GM23338 (cell line): ENCODE measurements at regions not wholly inside any gene's neighbourhood (a gene's known extent, or its start where the extent isn't known, plus 50 kb on each side); places are given as distances from the start of the nearest gene placed in this dataset.

ENCODE experiments used
- ATAC-seq: fragments of 200-7000 bp; cut with Tn5 transposase; 3 replicates; pipeline ENCODE4 v1.9.1; 2020
- DNase-seq: peaks from one replicate; pipeline ENCODE4 v3.0.0-alpha.2; 2015; ENCODE audit warnings: low spot score
- H2AFZ ChIP-seq: fragments of 200-600 bp; sonication (generic); 2 replicates; pipeline ENCODE4 v1.8.0; 2016; ENCODE audit warnings: antibody characterized with exemption, mild to moderate bottlenecking, moderate library complexity
- H3F3A ChIP-seq: fragments of 200-600 bp; sonication (generic); replicated peaks from 2 replicates; pipeline ENCODE4 v1.8.0; 2017; ENCODE audit warnings: antibody characterized with exemption, mixed run types, low read depth
- H3K27ac ChIP-seq: fragments of 200-600 bp; sonication (generic); 2 replicates; pipeline ENCODE4 v1.6.1; 2016; ENCODE audit warnings: low read depth
- H3K27me3 ChIP-seq: fragments of 200-600 bp; sonication (generic); 2 replicates; pipeline ENCODE4 v1.8.0; 2016; ENCODE audit warnings: mild to moderate bottlenecking, mixed run types, moderate library complexity; ENCODE audit not compliant: insufficient read depth
- H3K36me3 ChIP-seq: fragments of 200-600 bp; sonication (generic); 2 replicates; pipeline ENCODE4 v1.8.0; 2016; ENCODE audit warnings: mild to moderate bottlenecking; ENCODE audit not compliant: insufficient read depth
- H3K4me1 ChIP-seq: fragments of 200-600 bp; sonication (generic); 2 replicates; pipeline ENCODE4 v1.8.0; 2016; ENCODE audit warnings: mild to moderate bottlenecking, moderate library complexity; ENCODE audit not compliant: insufficient read depth
- H3K4me2 ChIP-seq: fragments of 200-600 bp; sonication (generic); 2 replicates; pipeline ENCODE4 v1.7.1; 2017; ENCODE audit warnings: mixed run types
- H3K4me3 ChIP-seq: fragments of 200-600 bp; sonication (generic); 2 replicates; pipeline ENCODE4 v1.6.1; 2016; ENCODE audit warnings: mixed run types
- H3K79me2 ChIP-seq: fragments of 200-600 bp; sonication (generic); replicated peaks from 2 replicates; pipeline ENCODE4 v1.8.0; 2017; ENCODE audit warnings: mild to moderate bottlenecking; ENCODE audit not compliant: insufficient read depth
- H3K9me2 ChIP-seq: fragments of 200-600 bp; sonication (generic); 2 replicates; pipeline ENCODE4 v1.8.0; 2017; ENCODE audit not compliant: insufficient read depth
- H4K20me1 ChIP-seq: fragments of 200-600 bp; sonication (generic); replicated peaks from 2 replicates; pipeline ENCODE4 v1.8.0; 2017; ENCODE audit warnings: mild to moderate bottlenecking; ENCODE audit not compliant: insufficient read depth
- H3K27ac Mint-ChIP-seq: 2 replicates; pipeline ENCODE4 v1.8.0; 2020; ENCODE audit warnings: inconsistent platforms, mild to moderate bottlenecking, moderate library complexity, mixed read lengths
- H3K27me3 Mint-ChIP-seq: 3 replicates; pipeline ENCODE4 v1.8.0; 2022; ENCODE audit warnings: low read depth, mild to moderate bottlenecking, moderate library complexity, mixed read lengths, inconsistent platforms; ENCODE audit not compliant: insufficient read depth, poor library complexity
- H3K36me3 Mint-ChIP-seq: 3 replicates; pipeline ENCODE4 v1.8.0; 2021; ENCODE audit warnings: low read depth, mild to moderate bottlenecking, inconsistent platforms, moderate library complexity, mixed read lengths
- H3K4me1 Mint-ChIP-seq: 3 replicates; pipeline ENCODE4 v1.8.0; 2020; ENCODE audit warnings: mild to moderate bottlenecking, inconsistent platforms, mixed read lengths
- H3K4me3 Mint-ChIP-seq: 3 replicates; pipeline ENCODE4 v1.8.0; 2021; ENCODE audit warnings: moderate library complexity, mild to moderate bottlenecking, inconsistent platforms, mixed read lengths
- H3K9me3 Mint-ChIP-seq: 3 replicates; pipeline ENCODE4 v1.8.0; 2020; ENCODE audit warnings: moderate library complexity, mild to moderate bottlenecking, inconsistent platforms, mixed read lengths
- CREB1 ChIP-seq: fragments of 250-450 bp; sonication (Bioruptor Pico); IDR thresholded peaks from 2 replicates; pipeline ENCODE4 v1.5.0; 2020; ENCODE audit warnings: low read depth, mild to moderate bottlenecking, moderate library complexity
- EZH2 ChIP-seq: fragments of 200-600 bp; sonication (generic); IDR thresholded peaks from one replicate; pipeline ENCODE4 v1.8.0; 2017; ENCODE audit warnings: antibody characterized with exemption, mild to moderate bottlenecking, low read depth; ENCODE audit not compliant: unreplicated experiment
- EZH2phosphoT487 ChIP-seq: fragments of 200-600 bp; sonication (generic); IDR thresholded peaks from one replicate; pipeline ENCODE4 v1.8.1; 2018; ENCODE audit warnings: antibody characterized with exemption; ENCODE audit not compliant: unreplicated experiment
- JUNB ChIP-seq: IDR thresholded peaks from one replicate; pipeline ENCODE4 v1.6.1; 2016; ENCODE audit warnings: antibody characterized with exemption; ENCODE audit not compliant: unreplicated experiment
- NANOG ChIP-seq: IDR thresholded peaks from 2 replicates; pipeline ENCODE4 v1.6.1; 2016; ENCODE audit warnings: antibody characterized with exemption, borderline replicate concordance
- POLR2AphosphoS5 ChIP-seq: IDR thresholded peaks from 2 replicates; pipeline ENCODE4 v1.6.1; 2016; ENCODE audit warnings: antibody characterized with exemption, low read depth
- REST ChIP-seq: IDR thresholded peaks from one replicate; pipeline ENCODE4 v1.6.1; 2018; ENCODE audit warnings: antibody characterized with exemption; ENCODE audit not compliant: unreplicated experiment
- STAT1 ChIP-seq: IDR thresholded peaks from one replicate; pipeline ENCODE4 v1.6.1; 2016; ENCODE audit warnings: antibody characterized with exemption; ENCODE audit not compliant: unreplicated experiment
- ZNF114 ChIP-seq: fragments of 250-450 bp; sonication (Bioruptor Pico); IDR thresholded peaks from 2 replicates; pipeline ENCODE4 v1.5.0; 2020; ENCODE audit warnings: mild to moderate bottlenecking, moderate library complexity
- ZNF331 ChIP-seq: fragments of 250-450 bp; sonication (Bioruptor Pico); IDR thresholded peaks from 2 replicates; pipeline ENCODE4 v1.5.0; 2020; ENCODE audit warnings: low read depth, mild to moderate bottlenecking, moderate library complexity
- TF ChIP-seq, protein P1 (sequence below): IDR thresholded peaks from 2 replicates; pipeline ENCODE4 v1.6.1; 2016; ENCODE audit warnings: antibody characterized with exemption
- TF ChIP-seq, protein P2 (sequence below), 2 experiments: fragments of 200-600 bp in 1 of 2; sonication (generic) in 1 of 2; conservative IDR thresholded peaks; 2 replicates each; pipeline versions ENCODE4 v1.5.1 to v1.6.1; 2016 to 2017; ENCODE audit warnings: antibody characterized with exemption in 2 of 2, low read depth in 2 of 2, mild to moderate bottlenecking in 2 of 2, moderate library complexity in 1 of 2
- TF ChIP-seq, protein P3 (sequence below): fragments of 250-450 bp; sonication (Bioruptor Pico); IDR thresholded peaks from 2 replicates; pipeline ENCODE4 v1.5.0; 2020; ENCODE audit warnings: mild to moderate bottlenecking, moderate library complexity

GRCh38 chr2:41729800-41730364 lies 317.9 kb upstream of the PKDCC start:
- H3K4me1 Mint-ChIP-seq = peaks cover 12% of the 10 kb centered on the region; the same call in 2 of the 3 replicates
- no peaks in the 10 kb centered on the region for H3K27me3 Mint-ChIP-seq
- no peak overlapping the region for H3K4me3 ChIP-seq

More at GRCh38 chr2:41729800-41730364, 317.9 kb upstream of the PKDCC start:
- peak; percentile 61 for ATAC-seq
- Mint-ChIP-seq H3K27ac (no peak overlapping the region), H3K4me3 (no peak overlapping the region), H3K36me3 (no peaks in the 10 kb centered on the region), H3K9me3 (no peaks in the 10 kb centered on the region)
- peaks cover 10% of the 10 kb centered on the region for H3K9me2 ChIP-seq
- no peaks in the 10 kb centered on the region for H3F3A ChIP-seq
- no peaks in the 10 kb centered on the region for H3K36me3 ChIP-seq
- H4K20me1 ChIP-seq = no peaks in the 10 kb centered on the region
- H3K27ac ChIP-seq = no peak overlapping the region
- peak; percentile 28 for DNase-seq
- peaks cover 14% of the 10 kb centered on the region; the same call in 1 of the 2 replicates for H3K4me1 ChIP-seq
- 0 out of 2 replicates have a peak overlapping the region, but pooled peaks have one; percentile 18 for H2AFZ ChIP-seq
- H3K79me2 ChIP-seq = no peaks in the 10 kb centered on the region
- TF ChIP-seq, protein P1, sequence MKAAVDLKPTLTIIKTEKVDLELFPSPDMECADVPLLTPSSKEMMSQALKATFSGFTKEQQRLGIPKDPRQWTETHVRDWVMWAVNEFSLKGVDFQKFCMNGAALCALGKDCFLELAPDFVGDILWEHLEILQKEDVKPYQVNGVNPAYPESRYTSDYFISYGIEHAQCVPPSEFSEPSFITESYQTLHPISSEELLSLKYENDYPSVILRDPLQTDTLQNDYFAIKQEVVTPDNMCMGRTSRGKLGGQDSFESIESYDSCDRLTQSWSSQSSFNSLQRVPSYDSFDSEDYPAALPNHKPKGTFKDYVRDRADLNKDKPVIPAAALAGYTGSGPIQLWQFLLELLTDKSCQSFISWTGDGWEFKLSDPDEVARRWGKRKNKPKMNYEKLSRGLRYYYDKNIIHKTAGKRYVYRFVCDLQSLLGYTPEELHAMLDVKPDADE = no peak
- no peak for TF ChIP-seq CREB1 (CRISPR knock-in tag)
- TF ChIP-seq, protein P2, sequence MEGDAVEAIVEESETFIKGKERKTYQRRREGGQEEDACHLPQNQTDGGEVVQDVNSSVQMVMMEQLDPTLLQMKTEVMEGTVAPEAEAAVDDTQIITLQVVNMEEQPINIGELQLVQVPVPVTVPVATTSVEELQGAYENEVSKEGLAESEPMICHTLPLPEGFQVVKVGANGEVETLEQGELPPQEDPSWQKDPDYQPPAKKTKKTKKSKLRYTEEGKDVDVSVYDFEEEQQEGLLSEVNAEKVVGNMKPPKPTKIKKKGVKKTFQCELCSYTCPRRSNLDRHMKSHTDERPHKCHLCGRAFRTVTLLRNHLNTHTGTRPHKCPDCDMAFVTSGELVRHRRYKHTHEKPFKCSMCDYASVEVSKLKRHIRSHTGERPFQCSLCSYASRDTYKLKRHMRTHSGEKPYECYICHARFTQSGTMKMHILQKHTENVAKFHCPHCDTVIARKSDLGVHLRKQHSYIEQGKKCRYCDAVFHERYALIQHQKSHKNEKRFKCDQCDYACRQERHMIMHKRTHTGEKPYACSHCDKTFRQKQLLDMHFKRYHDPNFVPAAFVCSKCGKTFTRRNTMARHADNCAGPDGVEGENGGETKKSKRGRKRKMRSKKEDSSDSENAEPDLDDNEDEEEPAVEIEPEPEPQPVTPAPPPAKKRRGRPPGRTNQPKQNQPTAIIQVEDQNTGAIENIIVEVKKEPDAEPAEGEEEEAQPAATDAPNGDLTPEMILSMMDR (conservative IDR thresholded peaks at IDR 0.05; ENCODE audit: low read depth in 2 of 2) = no peak
- TF ChIP-seq ZNF331 = no peak
- TF ChIP-seq JUNB = no peak
- TF ChIP-seq NANOG = no peak
- no peak for TF ChIP-seq STAT1
- no peak for TF ChIP-seq POLR2AphosphoS5
- no peak for TF ChIP-seq EZH2phosphoT487
- TF ChIP-seq ZNF114 = no peak
- TF ChIP-seq, protein P3, sequence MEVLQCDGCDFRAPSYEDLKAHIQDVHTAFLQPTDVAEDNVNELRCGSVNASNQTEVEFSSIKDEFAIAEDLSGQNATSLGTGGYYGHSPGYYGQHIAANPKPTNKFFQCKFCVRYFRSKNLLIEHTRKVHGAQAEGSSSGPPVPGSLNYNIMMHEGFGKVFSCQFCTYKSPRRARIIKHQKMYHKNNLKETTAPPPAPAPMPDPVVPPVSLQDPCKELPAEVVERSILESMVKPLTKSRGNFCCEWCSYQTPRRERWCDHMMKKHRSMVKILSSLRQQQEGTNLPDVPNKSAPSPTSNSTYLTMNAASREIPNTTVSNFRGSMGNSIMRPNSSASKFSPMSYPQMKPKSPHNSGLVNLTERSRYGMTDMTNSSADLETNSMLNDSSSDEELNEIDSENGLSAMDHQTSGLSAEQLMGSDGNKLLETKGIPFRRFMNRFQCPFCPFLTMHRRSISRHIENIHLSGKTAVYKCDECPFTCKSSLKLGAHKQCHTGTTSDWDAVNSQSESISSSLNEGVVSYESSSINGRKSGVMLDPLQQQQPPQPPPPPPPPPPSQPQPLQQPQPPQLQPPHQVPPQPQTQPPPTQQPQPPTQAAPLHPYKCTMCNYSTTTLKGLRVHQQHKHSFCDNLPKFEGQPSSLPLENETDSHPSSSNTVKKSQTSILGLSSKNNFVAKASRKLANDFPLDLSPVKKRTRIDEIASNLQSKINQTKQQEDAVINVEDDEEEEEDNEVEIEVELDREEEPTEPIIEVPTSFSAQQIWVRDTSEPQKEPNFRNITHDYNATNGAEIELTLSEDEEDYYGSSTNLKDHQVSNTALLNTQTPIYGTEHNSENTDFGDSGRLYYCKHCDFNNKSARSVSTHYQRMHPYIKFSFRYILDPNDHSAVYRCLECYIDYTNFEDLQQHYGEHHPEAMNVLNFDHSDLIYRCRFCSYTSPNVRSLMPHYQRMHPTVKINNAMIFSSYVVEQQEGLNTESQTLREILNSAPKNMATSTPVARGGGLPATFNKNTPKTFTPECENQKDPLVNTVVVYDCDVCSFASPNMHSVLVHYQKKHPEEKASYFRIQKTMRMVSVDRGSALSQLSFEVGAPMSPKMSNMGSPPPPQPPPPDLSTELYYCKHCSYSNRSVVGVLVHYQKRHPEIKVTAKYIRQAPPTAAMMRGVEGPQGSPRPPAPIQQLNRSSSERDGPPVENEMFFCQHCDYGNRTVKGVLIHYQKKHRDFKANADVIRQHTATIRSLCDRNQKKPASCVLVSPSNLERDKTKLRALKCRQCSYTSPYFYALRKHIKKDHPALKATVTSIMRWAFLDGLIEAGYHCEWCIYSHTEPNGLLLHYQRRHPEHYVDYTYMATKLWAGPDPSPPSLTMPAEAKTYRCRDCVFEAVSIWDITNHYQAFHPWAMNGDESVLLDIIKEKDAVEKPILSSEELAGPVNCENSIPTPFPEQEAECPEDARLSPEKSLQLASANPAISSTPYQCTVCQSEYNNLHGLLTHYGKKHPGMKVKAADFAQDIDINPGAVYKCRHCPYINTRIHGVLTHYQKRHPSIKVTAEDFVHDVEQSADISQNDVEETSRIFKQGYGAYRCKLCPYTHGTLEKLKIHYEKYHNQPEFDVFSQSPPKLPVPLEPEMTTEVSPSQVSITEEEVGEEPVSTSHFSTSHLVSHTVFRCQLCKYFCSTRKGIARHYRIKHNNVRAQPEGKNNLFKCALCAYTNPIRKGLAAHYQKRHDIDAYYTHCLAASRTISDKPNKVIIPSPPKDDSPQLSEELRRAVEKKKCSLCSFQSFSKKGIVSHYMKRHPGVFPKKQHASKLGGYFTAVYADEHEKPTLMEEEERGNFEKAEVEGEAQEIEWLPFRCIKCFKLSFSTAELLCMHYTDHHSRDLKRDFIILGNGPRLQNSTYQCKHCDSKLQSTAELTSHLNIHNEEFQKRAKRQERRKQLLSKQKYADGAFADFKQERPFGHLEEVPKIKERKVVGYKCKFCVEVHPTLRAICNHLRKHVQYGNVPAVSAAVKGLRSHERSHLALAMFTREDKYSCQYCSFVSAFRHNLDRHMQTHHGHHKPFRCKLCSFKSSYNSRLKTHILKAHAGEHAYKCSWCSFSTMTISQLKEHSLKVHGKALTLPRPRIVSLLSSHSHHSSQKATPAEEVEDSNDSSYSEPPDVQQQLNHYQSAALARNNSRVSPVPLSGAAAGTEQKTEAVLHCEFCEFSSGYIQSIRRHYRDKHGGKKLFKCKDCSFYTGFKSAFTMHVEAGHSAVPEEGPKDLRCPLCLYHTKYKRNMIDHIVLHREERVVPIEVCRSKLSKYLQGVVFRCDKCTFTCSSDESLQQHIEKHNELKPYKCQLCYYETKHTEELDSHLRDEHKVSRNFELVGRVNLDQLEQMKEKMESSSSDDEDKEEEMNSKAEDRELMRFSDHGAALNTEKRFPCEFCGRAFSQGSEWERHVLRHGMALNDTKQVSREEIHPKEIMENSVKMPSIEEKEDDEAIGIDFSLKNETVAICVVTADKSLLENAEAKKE = no peak
- TF ChIP-seq REST = no peak
- no peak for TF ChIP-seq EZH2
- no peak overlapping the region for H3K4me2 ChIP-seq
- H3K27me3 ChIP-seq = no peaks in the 10 kb centered on the region
